Midbrain (tissue), 1 donor: ENCODE measurements at regions not wholly inside any gene's neighbourhood (a gene's known extent, or its start where the extent isn't known, plus 50 kb on each side); places are given as distances from the start of the nearest gene placed in this dataset.

ENCODE experiments used
- DNase-seq: peaks from one replicate; lab custom pipeline; 2025; lab: John Stamatoyannopoulos, UW

DNA sequence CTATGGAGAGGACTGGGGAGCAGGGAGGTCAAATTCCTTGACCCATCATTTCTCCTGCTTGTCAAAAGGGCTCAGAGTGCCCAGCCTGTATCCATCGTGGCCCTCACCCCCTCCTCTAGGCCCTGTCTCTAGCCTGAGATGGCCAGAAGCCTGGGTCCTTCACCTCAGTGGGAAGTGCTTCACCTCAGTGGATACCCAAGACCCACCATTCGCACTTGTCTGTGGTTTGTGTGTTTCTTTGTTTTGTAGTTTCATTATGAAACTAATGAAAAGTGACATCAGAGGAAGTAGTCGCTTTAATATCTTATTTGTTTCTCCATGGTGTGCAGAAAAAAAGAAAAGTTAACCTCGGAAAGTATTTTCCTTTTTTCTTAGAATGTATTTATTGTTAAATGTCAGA is 194.0 kb upstream of the CADM1 start:
- no peak for DNase-seq

DNA sequence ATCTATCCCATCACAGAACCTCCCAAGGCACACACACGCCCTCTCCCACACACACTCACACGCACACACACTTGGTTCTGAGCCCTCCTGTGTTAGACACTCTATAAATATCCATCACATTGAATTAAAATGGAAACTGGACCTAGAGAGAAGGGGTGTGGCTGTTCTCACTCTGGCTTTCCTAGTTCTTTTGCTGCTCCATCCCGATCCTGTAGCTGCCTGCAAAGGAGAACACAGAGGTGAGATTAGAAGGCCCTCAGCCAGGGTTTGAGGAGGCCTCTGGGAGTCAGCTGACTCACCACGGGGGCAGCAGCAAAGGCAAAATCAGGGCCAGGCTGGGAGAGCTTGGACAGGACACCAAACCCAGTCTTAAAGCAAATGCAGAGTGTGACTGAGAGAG is 192.3 kb upstream of the CADM1 start:
- no peak for DNase-seq

DNA sequence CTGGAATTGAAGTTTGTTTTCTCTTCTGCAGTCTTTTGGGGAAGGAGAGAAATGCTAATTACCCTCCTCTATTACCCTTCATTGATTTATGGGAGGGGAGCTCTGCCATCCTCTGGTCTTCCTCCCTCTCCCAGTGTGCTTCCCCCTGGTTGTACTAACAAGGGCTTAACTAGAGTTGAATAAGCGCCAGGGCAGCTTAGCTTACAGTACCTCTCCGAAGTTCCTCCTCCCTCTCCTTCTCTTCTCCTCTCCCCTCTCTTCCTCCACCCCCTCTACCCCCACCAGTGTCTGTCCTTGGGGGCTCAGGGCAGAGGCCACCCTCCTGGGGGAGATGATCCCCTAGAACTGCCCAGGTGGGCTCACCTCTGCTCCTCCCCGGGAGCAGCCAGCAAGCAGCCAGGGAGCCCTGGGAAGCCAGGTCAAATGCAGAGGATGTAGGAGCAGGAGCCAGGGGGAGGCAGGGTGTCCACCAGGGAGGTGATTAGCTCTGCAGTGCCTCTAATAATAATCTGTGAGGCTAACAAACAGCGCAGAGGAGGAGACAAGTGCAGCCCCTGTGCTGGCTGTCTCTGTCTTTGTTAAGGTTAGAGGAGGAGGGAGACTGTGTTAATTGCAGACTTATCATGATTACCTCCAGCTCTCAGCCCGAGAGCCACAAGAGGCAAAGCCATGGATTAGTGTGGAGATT is 191.6 kb upstream of the CADM1 start:
- no peak for DNase-seq

GRCh38 chr11:115693002-115693401 is 188.8 kb upstream of the CADM1 start:
- DNase-seq: no peak

DNA sequence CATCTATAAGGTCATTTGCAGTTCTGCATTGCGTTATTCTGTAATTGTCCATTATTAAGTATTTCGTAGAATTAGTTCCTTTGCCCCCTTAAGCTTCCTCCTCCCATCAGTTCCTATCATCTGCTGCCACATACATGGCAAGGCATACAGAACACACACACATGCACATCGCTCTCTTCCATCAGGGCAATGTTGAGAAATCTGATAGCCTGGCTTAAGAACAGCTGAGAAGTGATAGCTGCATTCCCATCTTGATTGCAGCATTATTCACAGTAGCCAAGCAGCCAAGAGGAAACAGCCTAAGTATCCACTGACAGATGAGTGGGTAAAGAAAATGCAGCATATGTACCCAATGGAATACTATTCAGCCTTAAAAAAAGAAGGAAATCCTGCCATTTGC is 186.8 kb upstream of the CADM1 start:
- no peak for DNase-seq

- DNase-seq: no peak
These were observed 183.7 kb upstream of the CADM1 start for GRCh38 chr11:115687934-115688333.

DNA sequence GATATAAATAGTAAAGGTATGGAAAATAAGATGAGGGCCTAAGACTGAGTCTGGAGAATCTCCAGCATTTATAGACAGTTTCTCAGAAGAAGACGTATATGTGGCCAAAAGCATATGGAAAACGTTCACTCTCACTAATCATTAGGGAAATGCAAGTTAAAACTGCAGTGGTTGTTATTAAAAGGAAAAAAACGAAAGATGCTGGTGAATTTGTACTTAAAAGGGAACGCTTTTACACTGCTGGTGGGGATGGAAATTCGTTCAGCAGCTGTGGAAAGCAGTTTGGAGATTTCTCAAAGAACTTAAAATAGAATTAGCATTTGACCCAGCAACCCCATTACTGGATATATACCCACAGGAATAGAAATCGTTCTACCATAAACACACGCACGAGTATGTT is 180.5 kb upstream of the CADM1 start:
- DNase-seq: no peak

- DNase-seq: no peak
These were observed 179.9 kb upstream of the CADM1 start for GRCh38 chr11:115684135-115684534.

- DNase-seq: no peak
These were observed 178.7 kb upstream of the CADM1 start for GRCh38 chr11:115682888-115683287.

DNA sequence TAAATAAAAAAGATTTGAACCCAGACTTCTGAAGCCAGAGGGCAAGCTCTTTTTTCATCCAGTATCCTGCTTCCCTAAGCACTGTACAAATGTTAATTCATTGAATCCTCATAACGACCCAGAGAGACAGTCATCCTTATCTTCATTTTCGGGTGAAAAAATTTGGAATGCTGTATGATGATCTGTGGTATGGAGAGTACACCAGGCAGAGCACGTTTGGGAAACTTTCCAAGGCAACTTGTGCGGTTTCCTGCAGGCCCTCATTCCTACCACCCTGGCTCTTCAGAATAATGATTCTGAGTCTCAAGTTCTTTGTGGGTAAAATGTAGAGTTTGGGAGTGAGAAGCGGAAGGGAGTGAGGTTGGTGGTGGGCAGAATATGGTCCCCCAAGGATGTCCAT is 177.9 kb upstream of the CADM1 start:
- DNase-seq: no peak

- no peak for DNase-seq
These were observed 175.7 kb upstream of the CADM1 start for GRCh38 chr11:115679945-115680344.

DNA sequence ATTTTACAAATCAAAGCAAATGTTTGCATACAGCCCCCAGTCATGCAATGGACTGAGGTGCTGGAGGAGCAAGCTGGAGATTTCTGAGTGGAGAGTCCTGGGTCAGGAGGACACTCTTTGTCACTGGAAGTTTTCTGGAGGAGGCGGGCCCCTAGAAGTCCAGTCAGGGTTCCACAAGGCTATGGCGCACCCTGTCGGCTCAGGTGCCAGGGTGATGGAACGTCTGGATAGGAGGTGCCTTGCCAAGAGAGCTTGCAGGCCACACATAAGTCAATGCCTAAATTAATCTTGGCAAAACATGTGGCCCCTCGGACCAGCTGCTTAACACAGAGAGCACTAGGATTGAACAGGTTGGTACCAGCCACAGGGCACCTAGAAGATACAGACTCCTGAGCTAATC is 174.7 kb upstream of the CADM1 start:
- DNase-seq: no peak

DNA sequence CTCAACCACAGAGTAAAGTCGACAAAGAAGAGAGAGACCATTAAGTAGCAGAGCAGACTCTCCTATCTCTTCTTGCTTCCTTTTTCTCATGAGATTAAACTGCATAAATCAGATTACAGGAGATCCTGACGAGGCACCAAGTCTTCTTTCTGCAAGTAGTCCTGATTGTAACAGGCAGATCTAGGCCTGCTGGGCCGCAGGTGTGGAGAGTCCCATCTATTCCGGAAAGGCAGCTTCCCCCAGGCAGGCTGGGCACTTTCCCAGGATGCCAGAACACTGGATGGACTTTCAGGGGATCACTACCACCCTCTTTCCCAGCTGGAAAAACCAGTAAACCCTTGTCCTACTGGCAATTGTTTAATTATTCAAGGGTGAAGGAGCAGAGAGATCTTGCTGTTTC is 173.0 kb upstream of the CADM1 start:
- no peak for DNase-seq

DNA sequence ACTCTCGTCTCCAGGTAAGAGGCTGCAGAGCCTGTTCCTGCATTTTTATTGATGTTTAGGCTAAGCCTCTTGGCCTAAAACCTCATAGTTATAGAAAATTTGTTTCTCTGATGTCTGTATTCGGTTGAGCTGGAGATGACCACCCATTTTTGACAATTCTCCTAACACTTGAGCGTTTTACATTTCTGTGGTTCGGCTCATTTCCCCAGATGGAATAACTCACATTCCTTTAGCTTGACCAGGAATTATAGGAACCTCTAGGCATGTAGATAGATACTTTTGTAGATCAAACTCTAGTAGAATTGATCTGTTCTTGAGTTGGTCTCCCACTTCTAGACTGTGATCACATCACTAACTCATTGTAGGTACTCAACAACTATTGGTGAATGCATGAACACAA is 172.6 kb upstream of the CADM1 start:
- no peak for DNase-seq

GRCh38 chr11:115676206-115676605 is 172.0 kb upstream of the CADM1 start:
- no peak for DNase-seq

- no peak for DNase-seq
These were observed 170.8 kb upstream of the CADM1 start for GRCh38 chr11:115674937-115675544.

- DNase-seq: peak; percentile 14
These were observed 170.1 kb upstream of the CADM1 start for GRCh38 chr11:115674176-115674936.

- DNase-seq: no peak
These were observed 169.5 kb upstream of the CADM1 start for GRCh38 chr11:115673720-115674119.

GRCh38 chr11:115672999-115673411 is 168.8 kb upstream of the CADM1 start:
- DNase-seq: peak; percentile 55

DNA sequence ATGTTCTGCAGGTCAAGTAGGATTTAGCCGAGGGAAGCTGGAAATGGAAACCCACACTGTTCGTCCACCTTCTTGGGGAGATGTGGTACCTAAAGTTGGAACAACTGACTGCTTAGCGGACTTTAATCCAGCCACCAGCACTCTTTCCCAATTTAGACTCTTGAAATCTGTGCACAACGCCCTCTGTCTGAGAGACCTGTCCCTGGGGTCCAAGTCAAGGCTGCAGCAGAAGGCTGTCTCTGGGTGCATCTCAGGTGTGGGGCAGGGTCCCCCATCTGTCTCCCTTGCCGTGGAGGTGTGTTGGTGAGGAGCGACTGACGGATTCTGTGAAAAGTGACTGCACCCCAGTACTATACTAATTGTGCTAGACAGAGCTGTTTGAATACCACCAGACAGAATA is 168.2 kb upstream of the CADM1 start:
- no peak for DNase-seq

- no peak for DNase-seq
These were observed 166.5 kb upstream of the CADM1 start for GRCh38 chr11:115670538-115671205.

DNA sequence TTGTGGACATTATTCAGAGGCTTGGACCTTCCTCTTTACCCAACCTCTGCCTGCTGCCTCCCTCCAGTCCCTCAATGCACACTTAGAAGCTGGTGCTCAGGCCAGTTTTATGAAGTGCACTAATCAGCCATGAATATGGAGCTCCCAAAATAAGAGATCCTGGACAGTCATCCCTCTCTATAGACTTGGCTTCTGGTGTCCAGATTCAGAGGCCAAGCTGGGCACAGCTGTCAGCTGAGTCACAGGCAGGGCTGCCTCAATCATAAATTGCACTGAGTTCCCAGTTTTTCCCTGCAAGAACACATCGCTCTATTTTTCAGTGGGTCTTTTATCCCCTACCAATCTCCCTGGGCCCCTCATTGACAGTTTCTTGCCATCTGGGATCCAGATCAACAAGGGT is 161.7 kb upstream of the CADM1 start:
- DNase-seq: no peak
